ENCODE measurements at regions not wholly inside any gene's neighbourhood (a gene's known extent, or its start where the extent isn't known, plus 50 kb on each side); places are given as distances from the start of the nearest gene placed in this dataset.

GRCh38 chr20:50403565-50404418 lies 106.4 kb upstream of the PTPN1 start:
- TF ChIP-seq, protein P1, sequence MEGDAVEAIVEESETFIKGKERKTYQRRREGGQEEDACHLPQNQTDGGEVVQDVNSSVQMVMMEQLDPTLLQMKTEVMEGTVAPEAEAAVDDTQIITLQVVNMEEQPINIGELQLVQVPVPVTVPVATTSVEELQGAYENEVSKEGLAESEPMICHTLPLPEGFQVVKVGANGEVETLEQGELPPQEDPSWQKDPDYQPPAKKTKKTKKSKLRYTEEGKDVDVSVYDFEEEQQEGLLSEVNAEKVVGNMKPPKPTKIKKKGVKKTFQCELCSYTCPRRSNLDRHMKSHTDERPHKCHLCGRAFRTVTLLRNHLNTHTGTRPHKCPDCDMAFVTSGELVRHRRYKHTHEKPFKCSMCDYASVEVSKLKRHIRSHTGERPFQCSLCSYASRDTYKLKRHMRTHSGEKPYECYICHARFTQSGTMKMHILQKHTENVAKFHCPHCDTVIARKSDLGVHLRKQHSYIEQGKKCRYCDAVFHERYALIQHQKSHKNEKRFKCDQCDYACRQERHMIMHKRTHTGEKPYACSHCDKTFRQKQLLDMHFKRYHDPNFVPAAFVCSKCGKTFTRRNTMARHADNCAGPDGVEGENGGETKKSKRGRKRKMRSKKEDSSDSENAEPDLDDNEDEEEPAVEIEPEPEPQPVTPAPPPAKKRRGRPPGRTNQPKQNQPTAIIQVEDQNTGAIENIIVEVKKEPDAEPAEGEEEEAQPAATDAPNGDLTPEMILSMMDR (conservative IDR thresholded peaks at IDR 0.05) = no peak
- TF ChIP-seq ZFX (IDR thresholded peaks at IDR 0.05) = no peak
- no peak overlapping the region for H3K27ac ChIP-seq

- TF ChIP-seq ZFX (IDR thresholded peaks at IDR 0.05) = no peak
- TF ChIP-seq, protein P1 (conservative IDR thresholded peaks at IDR 0.05) = no peak
- no peak overlapping the region for H3K27ac ChIP-seq
Observed at GRCh38 chr20:50404419-50405234, 105.6 kb upstream of the PTPN1 start.

- TF ChIP-seq ZFX (IDR thresholded peaks at IDR 0.05) = no peak
- no peak overlapping the region for H3K27ac ChIP-seq
Observed at GRCh38 chr20:50405235-50405914, 104.8 kb upstream of the PTPN1 start.

- TF ChIP-seq, protein P1 (conservative IDR thresholded peaks at IDR 0.05) = no peak
- no peak for TF ChIP-seq ZFX (IDR thresholded peaks at IDR 0.05)
- H3K27ac ChIP-seq = no peak overlapping the region
Observed at GRCh38 chr20:50405915-50406609, 104.1 kb upstream of the PTPN1 start.

DNA sequence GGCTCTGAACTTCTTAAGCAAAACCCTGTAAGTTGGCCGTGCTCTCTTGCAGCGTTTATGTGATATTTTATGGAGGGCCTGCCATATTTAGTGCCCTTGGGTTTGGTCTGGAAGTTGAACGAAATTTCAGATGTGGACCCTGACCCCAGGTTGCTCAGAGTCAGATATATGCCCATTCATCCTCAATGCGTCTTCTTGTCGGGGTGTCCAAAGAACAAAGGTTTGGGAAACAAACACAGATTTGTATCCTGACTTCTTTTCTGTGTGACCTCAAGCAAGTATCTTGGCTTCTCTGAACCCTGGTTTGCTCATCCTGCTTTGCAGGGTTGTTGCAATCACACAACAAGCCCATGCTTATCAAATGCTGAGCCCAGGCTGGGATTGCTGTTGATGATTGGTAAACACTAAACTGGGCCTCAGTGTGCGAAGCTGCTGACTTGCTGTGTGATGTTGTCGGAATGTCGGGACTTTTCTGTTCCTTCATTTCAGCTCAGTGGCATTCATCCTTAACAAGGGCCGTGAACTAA lies 103.5 kb upstream of the PTPN1 start:
- no peak overlapping the region for H3K27ac ChIP-seq
- TF ChIP-seq ZFX (IDR thresholded peaks at IDR 0.05) = no peak
- TF ChIP-seq, protein P1 (conservative IDR thresholded peaks at IDR 0.05) = no peak

GRCh38 chr20:50408526-50409364 lies 101.4 kb upstream of the PTPN1 start:
- H3K27ac ChIP-seq = no peak overlapping the region
- no peak for TF ChIP-seq ZFX (IDR thresholded peaks at IDR 0.05)
- TF ChIP-seq, protein P1 (conservative IDR thresholded peaks at IDR 0.05) = no peak
